ENCODE measurements at regions not wholly inside any gene's neighbourhood (a gene's known extent, or its start where the extent isn't known, plus 50 kb on each side); places are given as distances from the start of the nearest gene placed in this dataset.

GRCh38 chr20:63116412-63117106 lies 99.4 kb downstream of the YTHDF1 start:
- H3K27me3 Mint-ChIP-seq, result peaks cover 19% of the 10 kb centered on the region
- no peaks in the 10 kb centered on the region for H3K4me1 Mint-ChIP-seq (ENCODE audit: low read depth)
- no peak overlapping the region for H3K27ac Mint-ChIP-seq

DNA sequence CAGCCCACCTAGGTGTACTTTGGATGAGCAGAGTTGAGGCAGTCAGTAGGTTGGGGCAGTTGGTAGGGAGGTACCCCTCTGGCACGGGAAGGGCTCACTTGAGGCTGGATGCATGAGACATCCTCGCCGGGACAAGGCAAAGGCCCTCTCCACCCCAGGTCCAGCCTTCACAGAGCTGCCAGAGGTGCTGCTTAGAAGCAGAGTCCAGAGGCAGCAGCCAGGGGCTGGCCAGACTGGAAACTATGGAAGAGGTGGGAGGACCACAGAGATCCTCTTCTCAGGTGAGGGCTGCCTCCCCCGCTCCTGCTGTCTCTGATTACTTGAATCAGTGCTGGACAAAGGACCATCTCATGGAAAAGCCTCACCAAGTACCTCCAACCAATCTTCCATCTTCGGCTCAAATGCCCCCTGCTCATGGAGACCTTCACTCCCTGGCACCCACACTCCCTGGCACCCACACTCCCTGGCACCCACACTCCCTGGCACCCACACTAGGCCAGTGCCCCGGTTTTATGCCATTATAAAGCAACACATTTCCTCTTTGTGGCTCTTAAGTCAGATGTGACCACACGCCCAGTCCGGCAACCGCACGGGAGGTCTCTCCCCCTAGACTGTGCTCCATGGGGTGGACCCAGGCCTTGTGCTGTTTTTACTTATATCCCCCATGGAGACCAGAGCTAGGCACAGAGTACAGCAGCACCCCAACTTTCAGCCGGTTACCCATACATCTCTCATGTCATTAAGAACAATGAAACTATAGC lies 100.1 kb downstream of the YTHDF1 start:
- intact Hi-C loops (cut with micrococcal nuclease), result no loop called here
- peaks cover 19% of the 10 kb centered on the region for H3K27me3 Mint-ChIP-seq
- H3K36me3 Mint-ChIP-seq (ENCODE audit: low read depth), result no peaks in the 10 kb centered on the region
- H3K4me3 Mint-ChIP-seq, result no peak overlapping the region
- H3K27ac Mint-ChIP-seq, result no peak overlapping the region
- H3K4me1 Mint-ChIP-seq (ENCODE audit: low read depth), result no peaks in the 10 kb centered on the region
- H3K9me3 Mint-ChIP-seq, result peaks cover 12% of the 10 kb centered on the region

More at GRCh38 chr20:63116412-63117106, 99.4 kb downstream of the YTHDF1 start:
- no peak overlapping the region for H3K4me3 Mint-ChIP-seq
- intact Hi-C loops (cut with micrococcal nuclease), result no loop called here
- H3K9me3 Mint-ChIP-seq, result peaks cover 8% of the 10 kb centered on the region
- H3K36me3 Mint-ChIP-seq (ENCODE audit: low read depth), result no peaks in the 10 kb centered on the region

GRCh38 chr20:63114693-63115311 lies 101.1 kb downstream of the YTHDF1 start:
- Mint-ChIP-seq H3K27ac (no peak overlapping the region), H3K9me3 (peaks cover 12% of the 10 kb centered on the region), H3K27me3 (peaks cover 19% of the 10 kb centered on the region), H3K36me3 (ENCODE audit: low read depth) (no peaks in the 10 kb centered on the region), H3K4me1 (ENCODE audit: low read depth) (no peaks in the 10 kb centered on the region), H3K4me3 (no peak overlapping the region)
- intact Hi-C loops (cut with micrococcal nuclease), result no loop called here

- Mint-ChIP-seq H3K4me1 (ENCODE audit: low read depth) (no peaks in the 10 kb centered on the region), H3K27ac (no peak overlapping the region), H3K9me3 (peaks cover 12% of the 10 kb centered on the region), H3K4me3 (no peak overlapping the region), H3K36me3 (ENCODE audit: low read depth) (no peaks in the 10 kb centered on the region), H3K27me3 (peaks cover 19% of the 10 kb centered on the region)
- intact Hi-C loops (cut with micrococcal nuclease), result no loop called here
These were observed 101.8 kb downstream of the YTHDF1 start for GRCh38 chr20:63114006-63114692.

DNA sequence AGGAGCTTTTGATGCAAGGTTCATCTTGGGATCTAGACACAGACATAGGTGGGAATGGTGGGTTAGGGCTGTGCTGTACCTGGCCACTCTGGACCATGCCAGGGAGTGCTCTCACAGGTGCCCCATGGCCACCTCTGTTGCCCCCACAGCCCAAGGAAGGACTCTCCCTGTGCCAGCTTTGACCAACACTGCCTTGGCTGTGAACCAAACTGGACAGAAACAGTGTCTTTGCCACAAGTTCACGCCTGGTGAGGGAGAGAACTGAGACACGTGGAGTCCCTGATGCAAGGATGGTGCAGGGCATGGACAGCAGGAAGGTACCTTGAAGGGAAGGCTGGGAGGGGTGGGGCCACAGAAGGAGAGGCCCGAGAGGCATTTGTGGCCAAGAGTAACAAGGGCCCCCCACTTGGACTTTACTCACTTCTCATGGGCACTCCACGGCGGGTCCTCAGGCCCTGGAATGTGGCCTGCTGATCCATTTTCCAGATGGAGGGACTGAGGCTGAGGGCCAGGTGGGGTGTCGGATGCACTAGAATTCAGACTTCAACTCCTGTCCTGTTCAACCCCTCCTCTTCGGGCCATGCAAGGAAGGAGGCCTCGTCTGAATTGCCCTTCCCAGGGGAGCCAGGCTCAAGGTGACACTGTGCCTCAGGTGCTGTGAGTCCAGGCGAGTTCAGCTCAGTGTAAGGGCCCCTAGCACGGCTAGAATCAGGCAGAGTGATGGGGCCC lies 103.3 kb downstream of the YTHDF1 start:
- no peaks in the 10 kb centered on the region for H3K36me3 Mint-ChIP-seq (ENCODE audit: low read depth)
- peaks cover 21% of the 10 kb centered on the region for H3K9me3 Mint-ChIP-seq
- H3K4me1 Mint-ChIP-seq (ENCODE audit: low read depth), result no peaks in the 10 kb centered on the region
- H3K27ac Mint-ChIP-seq, result no peak overlapping the region
- intact Hi-C loops (cut with micrococcal nuclease), result no loop called here
- H3K4me3 Mint-ChIP-seq, result no peak overlapping the region
- H3K27me3 Mint-ChIP-seq, result peaks cover 23% of the 10 kb centered on the region

DNA sequence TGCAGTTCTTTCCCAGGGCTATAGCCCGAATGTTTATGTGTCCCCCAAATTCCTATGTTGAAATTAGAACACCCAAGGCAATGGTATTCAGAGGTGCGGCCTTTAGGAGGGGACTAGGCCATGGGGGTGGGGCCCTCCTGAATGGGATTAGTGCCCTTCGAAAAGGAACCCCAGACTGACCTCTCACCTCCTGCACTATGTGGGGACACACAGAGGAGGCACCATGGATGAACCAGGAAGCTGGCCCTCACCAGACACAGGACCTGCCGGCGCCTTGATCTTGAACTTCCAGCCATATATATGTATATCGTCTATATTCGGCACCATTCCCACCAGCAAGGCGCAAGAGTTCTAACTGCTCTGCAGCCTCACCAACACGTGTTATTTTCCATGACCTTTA lies 101.5 kb upstream of the BHLHE23 start:
- H3K36me3 Mint-ChIP-seq (ENCODE audit: low read depth), result no peaks in the 10 kb centered on the region

GRCh38 chr20:63107449-63108200 lies 100.9 kb upstream of the BHLHE23 start:
- Mint-ChIP-seq H3K27me3 (peaks cover 25% of the 10 kb centered on the region), H3K36me3 (ENCODE audit: low read depth) (no peaks in the 10 kb centered on the region), H3K27ac (no peak overlapping the region), H3K9me3 (peaks cover 21% of the 10 kb centered on the region), H3K4me1 (ENCODE audit: low read depth) (no peaks in the 10 kb centered on the region), H3K4me3 (no peak overlapping the region)
- intact Hi-C loops (cut with micrococcal nuclease), result no loop called here

More for the DNA sequence above, 101.5 kb upstream of the BHLHE23 start:
- Mint-ChIP-seq H3K27me3 (peaks cover 21% of the 10 kb centered on the region), H3K27ac (no peak overlapping the region), H3K4me1 (ENCODE audit: low read depth) (no peaks in the 10 kb centered on the region), H3K9me3 (peaks cover 21% of the 10 kb centered on the region), H3K4me3 (no peak overlapping the region)
- intact Hi-C loops (cut with micrococcal nuclease), result no loop called here

DNA sequence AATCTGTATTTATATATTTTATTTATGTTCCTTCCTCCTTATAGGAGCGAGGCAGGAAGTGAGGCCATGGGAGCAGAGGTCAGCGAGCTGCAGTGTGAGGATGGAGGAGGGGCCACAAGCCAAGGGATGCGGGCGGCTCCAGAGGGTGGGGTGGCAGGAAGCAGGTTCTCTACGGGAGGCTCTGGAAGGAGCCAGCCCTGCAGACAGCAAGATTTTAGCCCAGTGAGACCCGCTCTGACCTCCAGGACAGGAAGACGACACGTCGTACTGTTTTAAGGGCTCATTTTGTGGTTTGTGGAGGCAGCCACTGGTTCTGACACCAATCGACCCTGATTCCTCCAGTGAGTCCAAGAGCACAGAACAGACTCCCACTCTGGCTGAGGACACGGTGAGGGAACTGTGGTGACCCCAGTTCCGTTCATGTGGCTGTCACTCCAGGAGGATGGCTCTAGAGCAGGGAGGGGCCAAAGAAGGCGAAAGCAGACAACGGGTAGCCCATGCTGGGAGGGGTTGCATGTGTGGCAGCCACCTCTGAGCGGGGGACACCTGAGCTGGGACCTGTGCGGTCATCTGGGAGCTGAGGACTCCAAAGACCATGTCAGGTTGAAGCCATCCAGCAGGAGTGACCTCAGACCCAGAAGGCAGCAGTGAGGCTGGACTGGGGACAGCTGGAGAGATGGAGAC lies 100.1 kb upstream of the BHLHE23 start:
- Mint-ChIP-seq H3K27me3 (peaks cover 29% of the 10 kb centered on the region), H3K4me3 (no peak overlapping the region), H3K36me3 (ENCODE audit: low read depth) (no peaks in the 10 kb centered on the region), H3K4me1 (ENCODE audit: low read depth) (no peaks in the 10 kb centered on the region), H3K9me3 (peaks cover 16% of the 10 kb centered on the region), H3K27ac (no peak overlapping the region)
- intact Hi-C loops (cut with micrococcal nuclease), result no loop called here

- no peaks in the 10 kb centered on the region for H3K4me1 Mint-ChIP-seq (ENCODE audit: low read depth)
- H3K27ac Mint-ChIP-seq, result no peak overlapping the region
- H3K27me3 Mint-ChIP-seq, result peaks cover 35% of the 10 kb centered on the region
- intact Hi-C loops (cut with micrococcal nuclease), result no loop called here
- H3K4me3 Mint-ChIP-seq, result no peak overlapping the region
- H3K9me3 Mint-ChIP-seq, result peaks cover 10% of the 10 kb centered on the region
- no peaks in the 10 kb centered on the region for H3K36me3 Mint-ChIP-seq (ENCODE audit: low read depth)
These were observed 99.5 kb upstream of the BHLHE23 start for GRCh38 chr20:63106108-63106764.

DNA sequence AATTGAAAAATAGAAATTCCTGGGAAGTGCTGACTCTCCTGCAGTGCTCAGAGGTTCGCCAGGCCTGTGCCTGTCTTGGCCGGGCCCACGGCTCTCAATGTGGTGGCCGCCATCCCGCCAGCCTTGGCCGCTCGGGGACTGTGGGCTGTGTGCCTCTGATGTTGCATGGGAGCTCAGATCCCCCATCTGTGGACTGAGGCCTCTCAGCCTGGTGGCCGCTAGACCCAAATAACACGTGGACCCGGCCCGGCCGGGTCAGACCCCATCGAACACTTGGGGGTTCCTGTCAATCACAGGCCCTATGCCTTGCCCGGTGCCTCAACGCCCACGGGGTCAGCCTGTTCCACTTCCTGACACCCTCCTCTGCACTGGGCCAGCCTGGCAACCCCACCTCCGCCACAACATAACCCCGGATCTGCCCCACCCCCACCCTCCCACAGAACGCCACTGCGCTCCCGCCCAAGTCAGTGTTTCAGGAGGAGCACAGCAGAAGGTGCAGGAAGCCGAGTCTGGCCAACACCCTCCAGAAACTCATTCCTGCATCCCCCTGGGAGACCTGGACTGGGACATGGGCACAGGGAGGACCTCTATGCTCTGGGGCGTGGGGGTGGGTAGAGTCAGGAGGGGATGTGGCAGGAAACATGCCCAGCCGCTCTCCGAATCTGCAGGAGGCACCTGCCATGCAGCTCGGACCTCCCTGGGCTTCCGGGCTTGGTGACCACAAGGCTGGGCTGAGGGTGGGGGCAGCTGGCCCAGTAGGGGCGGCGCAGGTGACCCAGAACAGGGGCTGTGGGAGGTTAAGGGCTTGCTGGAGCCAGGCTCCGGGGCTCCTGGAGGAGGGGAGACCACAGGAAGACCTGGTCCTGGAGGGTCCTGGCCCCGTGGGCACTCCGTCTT lies 98.7 kb upstream of the BHLHE23 start:
- Mint-ChIP-seq H3K4me3 (no peak overlapping the region), H3K4me1 (ENCODE audit: low read depth) (no peaks in the 10 kb centered on the region), H3K9me3 (peaks cover 9% of the 10 kb centered on the region), H3K27ac (no peak overlapping the region), H3K36me3 (ENCODE audit: low read depth) (no peaks in the 10 kb centered on the region), H3K27me3 (peaks cover 43% of the 10 kb centered on the region)
- intact Hi-C loops (cut with micrococcal nuclease), result no loop called here

GRCh38 chr20:63104312-63105181 lies 97.8 kb upstream of the BHLHE23 start:
- intact Hi-C loops (cut with micrococcal nuclease), result no loop called here

More at GRCh38 chr20:63104312-63105181, 97.8 kb upstream of the BHLHE23 start:
- Mint-ChIP-seq H3K4me3 (no peak overlapping the region), H3K27ac (no peak overlapping the region), H3K36me3 (ENCODE audit: low read depth) (no peaks in the 10 kb centered on the region), H3K4me1 (ENCODE audit: low read depth) (no peaks in the 10 kb centered on the region), H3K27me3 (peaks cover 45% of the 10 kb centered on the region), H3K9me3 (peaks cover 9% of the 10 kb centered on the region)

All from dendritic cell treated with granulocyte-macrophage colony-stimulating factor and Interleukin-4, amounts not matched to agents 40 ng/mL and 50 ng/mL, for 4 days (primary cell).